WTC11 (cell line): ENCODE measurements at regions not wholly inside any gene's neighbourhood (a gene's known extent, or its start where the extent isn't known, plus 50 kb on each side); places are given as distances from the start of the nearest gene placed in this dataset.

Experiments
- ATAC-seq: fragments of 200-7000 bp; cut with Tn5 transposase; 2 replicates; pipeline ENCODE4 v1.10.0; 2021; ENCODE audit warnings: mild to moderate bottlenecking, moderate library complexity
- CTCF ChIA-PET: fragments of 300-600 bp; sonication (Branson Sonifier 250); formaldehyde crosslinking; loops from one replicate; lab custom pipeline; 2021; ENCODE audit warnings: antibody characterized with exemption; lab: Charles Lee
- POLR2A ChIA-PET: fragments of 350-600 bp; sonication (Branson Sonifier 250); formaldehyde crosslinking; loops from one replicate; lab custom pipeline; 2021; ENCODE audit warnings: antibody characterized with exemption; lab: Charles Lee
- DNase-seq: peaks from one replicate; pipeline ENCODE4 v3.0.0; 2021; ENCODE audit warnings: low spot score
- H3K27ac Mint-ChIP-seq: 2 replicates; pipeline ENCODE4 v1.8.0; 2021; ENCODE audit warnings: mixed read lengths
- H3K27me3 Mint-ChIP-seq: 2 replicates; pipeline ENCODE4 v1.8.0; 2021; ENCODE audit warnings: low read depth, mild to moderate bottlenecking, moderate library complexity, mixed read lengths
- H3K36me3 Mint-ChIP-seq: 2 replicates; pipeline ENCODE4 v1.8.0; 2021; ENCODE audit warnings: mixed read lengths
- H3K4me1 Mint-ChIP-seq: 2 replicates; pipeline ENCODE4 v1.8.0; 2022; ENCODE audit warnings: mixed read lengths
- H3K4me3 Mint-ChIP-seq: 2 replicates; pipeline ENCODE4 v1.8.0; 2021; ENCODE audit warnings: mild to moderate bottlenecking, moderate library complexity, mixed read lengths
- H3K9me3 Mint-ChIP-seq: 2 replicates; pipeline ENCODE4 v1.8.0; 2021; ENCODE audit warnings: mixed read lengths
- CBFB ChIP-seq: sonication (generic); formaldehyde crosslinking; IDR thresholded peaks from 2 replicates; pipeline ENCODE4 v1.8.1; 2022; ENCODE audit warnings: mild to moderate bottlenecking, low read depth, missing genetic modification reagents
- CREM ChIP-seq: sonication (generic); formaldehyde crosslinking; IDR thresholded peaks from 2 replicates; pipeline ENCODE4 v1.8.1; 2022; ENCODE audit warnings: mild to moderate bottlenecking, missing genetic modification reagents, moderate library complexity
- MXD4 ChIP-seq: fragments of 250-450 bp; sonication (Bioruptor Pico); IDR thresholded peaks from 2 replicates; pipeline ENCODE4 v1.8.0; 2021; ENCODE audit warnings: mild to moderate bottlenecking, moderate library complexity, borderline replicate concordance
- OVOL2 ChIP-seq: fragments of 250-450 bp; sonication (Bioruptor Pico); IDR thresholded peaks from 2 replicates; pipeline ENCODE4 v1.9.0; 2021; ENCODE audit warnings: mild to moderate bottlenecking, borderline replicate concordance
- SMAD3 ChIP-seq: sonication (generic); formaldehyde crosslinking; IDR thresholded peaks from 2 replicates; pipeline ENCODE4 v1.8.0; 2022; ENCODE audit warnings: missing genetic modification reagents, mild to moderate bottlenecking, borderline replicate concordance
- SOX15 ChIP-seq: fragments of 250-450 bp; sonication (Bioruptor Pico); IDR thresholded peaks from 2 replicates; pipeline ENCODE4 v1.9.0; 2021; ENCODE audit warnings: mild to moderate bottlenecking
- TCF7 ChIP-seq: sonication (generic); formaldehyde crosslinking; IDR thresholded peaks from 2 replicates; pipeline ENCODE4 v1.8.0; 2022; ENCODE audit warnings: mild to moderate bottlenecking, low read depth, missing genetic modification reagents, moderate library complexity
- TEAD1 ChIP-seq: sonication (generic); formaldehyde crosslinking; IDR thresholded peaks from 2 replicates; pipeline ENCODE4 v1.8.0; 2022; ENCODE audit warnings: mild to moderate bottlenecking, missing genetic modification reagents
- ZNF232 ChIP-seq: sonication (generic); formaldehyde crosslinking; IDR thresholded peaks from 2 replicates; pipeline ENCODE4 v1.8.0; 2022; ENCODE audit warnings: mild to moderate bottlenecking, missing genetic modification reagents
- ZNF396 ChIP-seq: fragments of 250-450 bp; sonication (Bioruptor Pico); IDR thresholded peaks from 2 replicates; pipeline ENCODE4 v1.8.0; 2021; ENCODE audit warnings: mild to moderate bottlenecking, moderate library complexity, borderline replicate concordance
- TF ChIP-seq, protein P1 (sequence below): sonication (generic); formaldehyde crosslinking; IDR thresholded peaks from 2 replicates; pipeline ENCODE4 v1.8.1; 2023; ENCODE audit warnings: mild to moderate bottlenecking, moderate library complexity, missing genetic modification reagents
- TF ChIP-seq, protein P2 (sequence below): sonication (generic); formaldehyde crosslinking; conservative IDR thresholded peaks from 2 replicates; pipeline ENCODE4 v1.8.1; 2022; ENCODE audit warnings: mild to moderate bottlenecking, missing genetic modification reagents
- TF ChIP-seq, protein P3 (sequence below): sonication (generic); formaldehyde crosslinking; IDR thresholded peaks from 2 replicates; pipeline ENCODE4 v1.8.1; 2023; ENCODE audit warnings: mild to moderate bottlenecking, missing genetic modification reagents
- TF ChIP-seq, protein P4 (sequence below): sonication (generic); formaldehyde crosslinking; IDR thresholded peaks from 2 replicates; pipeline ENCODE4 v1.8.0; 2023; ENCODE audit warnings: missing genetic modification reagents
- TF ChIP-seq, protein P5 (sequence below): fragments of 250-450 bp; sonication (Bioruptor Pico); IDR thresholded peaks from 2 replicates; pipeline ENCODE4 v1.9.0; 2021; ENCODE audit warnings: mild to moderate bottlenecking
- TF ChIP-seq, protein P6 (sequence below): fragments of 250-450 bp; sonication (Bioruptor Pico); IDR thresholded peaks from 2 replicates; pipeline ENCODE4 v2.1.2; 2022; ENCODE audit warnings: mild to moderate bottlenecking, moderate library complexity
- TF ChIP-seq, protein P7 (sequence below): sonication (generic); formaldehyde crosslinking; IDR thresholded peaks from 2 replicates; pipeline ENCODE4 v1.8.0; 2022; ENCODE audit warnings: mild to moderate bottlenecking, missing genetic modification reagents
- TF ChIP-seq, protein P8 (sequence below): sonication (generic); formaldehyde crosslinking; IDR thresholded peaks from 2 replicates; pipeline ENCODE4 v1.8.0; 2022; ENCODE audit warnings: mild to moderate bottlenecking, missing genetic modification reagents
- TF ChIP-seq, protein P9 (sequence below): fragments of 250-450 bp; sonication (Bioruptor Pico); conservative IDR thresholded peaks from 2 replicates; pipeline ENCODE4 v1.9.0; 2021; ENCODE audit warnings: mild to moderate bottlenecking

DNA sequence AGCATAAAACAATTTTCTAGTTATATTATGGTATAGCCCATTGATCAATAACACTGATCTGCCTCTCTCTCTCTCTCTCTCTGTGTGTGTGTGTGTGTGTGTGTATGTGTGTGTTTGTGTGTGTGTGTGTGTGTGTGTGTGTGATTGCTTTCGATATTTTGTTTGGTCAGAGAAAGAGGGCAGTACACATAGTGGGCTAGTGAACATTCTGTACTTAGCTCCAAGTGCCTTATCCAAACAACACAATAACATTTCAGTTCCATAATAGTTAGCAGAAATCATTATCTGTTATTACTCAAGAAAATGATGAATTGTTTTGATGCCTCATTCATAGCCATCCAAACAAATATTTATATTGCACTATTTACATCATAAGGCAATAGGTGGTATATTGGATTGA is 979.1 kb upstream of the CITED2 start:
- TF ChIP-seq, protein P1, sequence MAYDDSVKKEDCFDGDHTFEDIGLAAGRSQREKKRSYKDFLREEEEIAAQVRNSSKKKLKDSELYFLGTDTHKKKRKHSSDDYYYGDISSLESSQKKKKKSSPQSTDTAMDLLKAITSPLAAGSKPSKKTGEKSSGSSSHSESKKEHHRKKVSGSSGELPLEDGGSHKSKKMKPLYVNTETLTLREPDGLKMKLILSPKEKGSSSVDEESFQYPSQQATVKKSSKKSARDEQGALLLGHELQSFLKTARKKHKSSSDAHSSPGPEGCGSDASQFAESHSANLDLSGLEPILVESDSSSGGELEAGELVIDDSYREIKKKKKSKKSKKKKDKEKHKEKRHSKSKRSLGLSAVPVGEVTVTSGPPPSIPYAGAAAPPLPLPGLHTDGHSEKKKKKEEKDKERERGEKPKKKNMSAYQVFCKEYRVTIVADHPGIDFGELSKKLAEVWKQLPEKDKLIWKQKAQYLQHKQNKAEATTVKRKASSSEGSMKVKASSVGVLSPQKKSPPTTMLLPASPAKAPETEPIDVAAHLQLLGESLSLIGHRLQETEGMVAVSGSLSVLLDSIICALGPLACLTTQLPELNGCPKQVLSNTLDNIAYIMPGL (CRISPR knock-in tag), result no peak
- TF ChIP-seq, protein P2, sequence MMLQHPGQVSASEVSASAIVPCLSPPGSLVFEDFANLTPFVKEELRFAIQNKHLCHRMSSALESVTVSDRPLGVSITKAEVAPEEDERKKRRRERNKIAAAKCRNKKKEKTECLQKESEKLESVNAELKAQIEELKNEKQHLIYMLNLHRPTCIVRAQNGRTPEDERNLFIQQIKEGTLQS (CRISPR knock-in tag), result no peak
- TF ChIP-seq TCF7 (CRISPR knock-in tag), result no peak
- TF ChIP-seq SOX15 (CRISPR knock-in tag), result no peak
- no peak for TF ChIP-seq CBFB (CRISPR knock-in tag)
- TF ChIP-seq TEAD1 (CRISPR knock-in tag), result no peak
- TF ChIP-seq, protein P3, sequence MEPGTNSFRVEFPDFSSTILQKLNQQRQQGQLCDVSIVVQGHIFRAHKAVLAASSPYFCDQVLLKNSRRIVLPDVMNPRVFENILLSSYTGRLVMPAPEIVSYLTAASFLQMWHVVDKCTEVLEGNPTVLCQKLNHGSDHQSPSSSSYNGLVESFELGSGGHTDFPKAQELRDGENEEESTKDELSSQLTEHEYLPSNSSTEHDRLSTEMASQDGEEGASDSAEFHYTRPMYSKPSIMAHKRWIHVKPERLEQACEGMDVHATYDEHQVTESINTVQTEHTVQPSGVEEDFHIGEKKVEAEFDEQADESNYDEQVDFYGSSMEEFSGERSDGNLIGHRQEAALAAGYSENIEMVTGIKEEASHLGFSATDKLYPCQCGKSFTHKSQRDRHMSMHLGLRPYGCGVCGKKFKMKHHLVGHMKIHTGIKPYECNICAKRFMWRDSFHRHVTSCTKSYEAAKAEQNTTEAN, result no peak
- TF ChIP-seq, protein P4, sequence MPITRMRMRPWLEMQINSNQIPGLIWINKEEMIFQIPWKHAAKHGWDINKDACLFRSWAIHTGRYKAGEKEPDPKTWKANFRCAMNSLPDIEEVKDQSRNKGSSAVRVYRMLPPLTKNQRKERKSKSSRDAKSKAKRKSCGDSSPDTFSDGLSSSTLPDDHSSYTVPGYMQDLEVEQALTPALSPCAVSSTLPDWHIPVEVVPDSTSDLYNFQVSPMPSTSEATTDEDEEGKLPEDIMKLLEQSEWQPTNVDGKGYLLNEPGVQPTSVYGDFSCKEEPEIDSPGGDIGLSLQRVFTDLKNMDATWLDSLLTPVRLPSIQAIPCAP, result no peak
- no peak for TF ChIP-seq MXD4 (CRISPR knock-in tag)
- DNase-seq, result no peak
- CTCF ChIA-PET, result no interaction called here
- Mint-ChIP-seq H3K27ac (no peak overlapping the region), H3K9me3 (peaks cover 10% of the 10 kb centered on the region; the same call in 1 of the 2 replicates), H3K4me1 (peaks cover 28% of the 10 kb centered on the region), H3K4me3 (no peak overlapping the region), H3K27me3 (no peaks in the 10 kb centered on the region), H3K36me3 (no peaks in the 10 kb centered on the region)
- ATAC-seq, result no peak
- POLR2A ChIA-PET, result no interaction called here

DNA sequence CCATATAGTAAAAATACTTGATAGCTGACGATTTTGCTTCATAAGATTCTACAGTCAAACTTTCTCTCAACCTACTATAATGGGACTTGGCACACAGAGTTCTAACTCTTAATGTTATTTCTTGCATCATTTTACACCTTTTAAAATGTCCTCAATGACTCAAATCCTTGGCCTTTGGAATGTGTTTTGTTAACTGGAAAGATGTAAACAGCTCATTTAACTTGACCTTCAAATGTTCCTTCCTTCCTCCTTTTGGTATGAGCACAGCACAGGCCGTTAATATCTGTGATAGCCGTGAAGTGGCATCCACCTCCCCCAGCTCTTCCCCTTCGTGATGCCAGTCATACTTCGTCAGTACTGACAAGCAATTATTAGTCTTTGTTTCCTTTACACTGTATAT is 972.0 kb upstream of the CITED2 start:
- TF ChIP-seq, protein P5, sequence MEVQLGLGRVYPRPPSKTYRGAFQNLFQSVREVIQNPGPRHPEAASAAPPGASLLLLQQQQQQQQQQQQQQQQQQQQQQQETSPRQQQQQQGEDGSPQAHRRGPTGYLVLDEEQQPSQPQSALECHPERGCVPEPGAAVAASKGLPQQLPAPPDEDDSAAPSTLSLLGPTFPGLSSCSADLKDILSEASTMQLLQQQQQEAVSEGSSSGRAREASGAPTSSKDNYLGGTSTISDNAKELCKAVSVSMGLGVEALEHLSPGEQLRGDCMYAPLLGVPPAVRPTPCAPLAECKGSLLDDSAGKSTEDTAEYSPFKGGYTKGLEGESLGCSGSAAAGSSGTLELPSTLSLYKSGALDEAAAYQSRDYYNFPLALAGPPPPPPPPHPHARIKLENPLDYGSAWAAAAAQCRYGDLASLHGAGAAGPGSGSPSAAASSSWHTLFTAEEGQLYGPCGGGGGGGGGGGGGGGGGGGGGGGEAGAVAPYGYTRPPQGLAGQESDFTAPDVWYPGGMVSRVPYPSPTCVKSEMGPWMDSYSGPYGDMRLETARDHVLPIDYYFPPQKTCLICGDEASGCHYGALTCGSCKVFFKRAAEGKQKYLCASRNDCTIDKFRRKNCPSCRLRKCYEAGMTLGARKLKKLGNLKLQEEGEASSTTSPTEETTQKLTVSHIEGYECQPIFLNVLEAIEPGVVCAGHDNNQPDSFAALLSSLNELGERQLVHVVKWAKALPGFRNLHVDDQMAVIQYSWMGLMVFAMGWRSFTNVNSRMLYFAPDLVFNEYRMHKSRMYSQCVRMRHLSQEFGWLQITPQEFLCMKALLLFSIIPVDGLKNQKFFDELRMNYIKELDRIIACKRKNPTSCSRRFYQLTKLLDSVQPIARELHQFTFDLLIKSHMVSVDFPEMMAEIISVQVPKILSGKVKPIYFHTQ (CRISPR knock-in tag), result no peak
- no peak for TF ChIP-seq CREM (CRISPR knock-in tag)
- TF ChIP-seq, protein P6, sequence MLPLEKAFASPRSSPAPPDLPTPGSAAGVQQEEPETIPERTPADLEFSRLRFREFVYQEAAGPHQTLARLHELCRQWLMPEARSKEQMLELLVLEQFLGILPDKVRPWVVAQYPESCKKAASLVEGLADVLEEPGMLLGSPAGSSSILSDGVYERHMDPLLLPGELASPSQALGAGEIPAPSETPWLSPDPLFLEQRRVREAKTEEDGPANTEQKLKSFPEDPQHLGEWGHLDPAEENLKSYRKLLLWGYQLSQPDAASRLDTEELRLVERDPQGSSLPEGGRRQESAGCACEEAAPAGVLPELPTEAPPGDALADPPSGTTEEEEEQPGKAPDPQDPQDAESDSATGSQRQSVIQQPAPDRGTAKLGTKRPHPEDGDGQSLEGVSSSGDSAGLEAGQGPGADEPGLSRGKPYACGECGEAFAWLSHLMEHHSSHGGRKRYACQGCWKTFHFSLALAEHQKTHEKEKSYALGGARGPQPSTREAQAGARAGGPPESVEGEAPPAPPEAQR (CRISPR knock-in tag), result no peak
- TF ChIP-seq, protein P7, sequence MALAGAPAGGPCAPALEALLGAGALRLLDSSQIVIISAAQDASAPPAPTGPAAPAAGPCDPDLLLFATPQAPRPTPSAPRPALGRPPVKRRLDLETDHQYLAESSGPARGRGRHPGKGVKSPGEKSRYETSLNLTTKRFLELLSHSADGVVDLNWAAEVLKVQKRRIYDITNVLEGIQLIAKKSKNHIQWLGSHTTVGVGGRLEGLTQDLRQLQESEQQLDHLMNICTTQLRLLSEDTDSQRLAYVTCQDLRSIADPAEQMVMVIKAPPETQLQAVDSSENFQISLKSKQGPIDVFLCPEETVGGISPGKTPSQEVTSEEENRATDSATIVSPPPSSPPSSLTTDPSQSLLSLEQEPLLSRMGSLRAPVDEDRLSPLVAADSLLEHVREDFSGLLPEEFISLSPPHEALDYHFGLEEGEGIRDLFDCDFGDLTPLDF, result no peak
- no peak for TF ChIP-seq OVOL2 (CRISPR knock-in tag)
- TF ChIP-seq, protein P8, sequence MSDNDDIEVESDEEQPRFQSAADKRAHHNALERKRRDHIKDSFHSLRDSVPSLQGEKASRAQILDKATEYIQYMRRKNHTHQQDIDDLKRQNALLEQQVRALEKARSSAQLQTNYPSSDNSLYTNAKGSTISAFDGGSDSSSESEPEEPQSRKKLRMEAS (CRISPR knock-in tag), result no peak
- TF ChIP-seq ZNF232 (CRISPR knock-in tag), result no peak
- TF ChIP-seq, protein P9, sequence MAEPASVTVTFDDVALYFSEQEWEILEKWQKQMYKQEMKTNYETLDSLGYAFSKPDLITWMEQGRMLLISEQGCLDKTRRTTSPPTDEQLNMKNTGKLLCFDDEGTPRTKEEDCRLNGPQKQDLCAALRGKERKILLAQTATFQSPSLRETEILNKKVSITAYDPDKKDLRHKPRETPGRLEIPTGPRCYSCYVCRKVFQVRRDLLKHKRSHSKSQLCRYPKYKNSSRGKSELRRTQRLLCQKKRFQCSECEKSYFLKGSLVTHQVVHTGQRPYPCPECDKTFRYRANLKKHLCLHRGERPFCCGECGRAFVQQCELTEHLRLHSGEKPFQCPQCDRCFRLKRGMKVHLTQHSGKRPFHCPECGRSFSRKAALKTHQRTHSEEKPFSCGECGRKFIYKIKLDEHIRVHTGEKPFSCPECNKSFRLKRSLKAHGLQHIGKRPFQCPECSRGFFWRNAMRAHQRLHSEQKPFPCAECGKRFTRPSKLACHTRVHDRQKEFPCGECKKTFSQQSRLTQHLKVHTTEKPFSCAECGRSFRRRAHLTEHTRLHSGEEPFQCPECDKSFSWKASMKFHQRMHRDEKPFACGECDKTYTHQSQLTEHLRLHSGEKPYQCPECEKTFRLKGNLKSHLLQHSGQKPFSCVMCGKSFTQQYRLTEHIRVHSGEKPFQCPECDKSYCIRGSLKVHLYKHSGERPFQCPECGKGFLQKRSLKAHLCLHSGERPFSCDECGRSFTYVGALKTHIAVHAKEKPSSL, result no peak
- no peak for TF ChIP-seq SMAD3
- TF ChIP-seq ZNF396 (CRISPR knock-in tag), result no peak
- peaks cover 25% of the 10 kb centered on the region for H3K4me1 Mint-ChIP-seq
- ATAC-seq, result no peak
- POLR2A ChIA-PET, result no interaction called here
- H3K36me3 Mint-ChIP-seq, result peaks cover 3% of the 10 kb centered on the region
- DNase-seq, result no peak
- no peak overlapping the region for H3K4me3 Mint-ChIP-seq
- no peak overlapping the region for H3K27ac Mint-ChIP-seq
- H3K27me3 Mint-ChIP-seq, result no peaks in the 10 kb centered on the region
- H3K9me3 Mint-ChIP-seq, result peaks cover 6% of the 10 kb centered on the region
- CTCF ChIA-PET, result no interaction called here
